Endothelial cell (in vitro differentiated cells): ENCODE measurements at regions not wholly inside any gene's neighbourhood (a gene's known extent, or its start where the extent isn't known, plus 50 kb on each side); places are given as distances from the start of the nearest gene placed in this dataset.
"Not testable (repeated sequence)": the region's sequence is repeated elsewhere in the genome, so short reads cannot be mapped to it uniquely, and the experiment has no call there.

Experiments
- DNase-seq: peaks from one replicate; pipeline ENCODE4 v3.0.0; 2021; ENCODE audit warnings: low spot score
- H3K27ac Mint-ChIP-seq: one replicate; pipeline ENCODE4 v1.8.0; 2021; ENCODE audit warnings: mixed read lengths, inconsistent platforms; ENCODE audit not compliant: unreplicated experiment
- H3K27me3 Mint-ChIP-seq: one replicate; pipeline ENCODE4 v1.8.0; 2021; ENCODE audit warnings: mild to moderate bottlenecking, moderate library complexity, mixed read lengths, inconsistent platforms; ENCODE audit not compliant: unreplicated experiment
- H3K36me3 Mint-ChIP-seq: one replicate; pipeline ENCODE4 v1.8.0; 2021; ENCODE audit warnings: mild to moderate bottlenecking, low read depth, mixed read lengths, inconsistent platforms; ENCODE audit not compliant: unreplicated experiment
- H3K4me1 Mint-ChIP-seq: one replicate; pipeline ENCODE4 v1.8.0; 2021; ENCODE audit warnings: mild to moderate bottlenecking, mixed read lengths, inconsistent platforms; ENCODE audit not compliant: unreplicated experiment
- H3K4me3 Mint-ChIP-seq: one replicate; pipeline ENCODE4 v1.8.0; 2021; ENCODE audit warnings: mild to moderate bottlenecking, mixed read lengths, inconsistent platforms; ENCODE audit not compliant: unreplicated experiment
- H3K9me3 Mint-ChIP-seq: one replicate; pipeline ENCODE4 v1.8.0; 2021; ENCODE audit warnings: mixed read lengths, inconsistent platforms; ENCODE audit not compliant: unreplicated experiment
- TF ChIP-seq, protein P1 (sequence below): fragments of 200-600 bp; sonication (generic); IDR thresholded peaks from one replicate; pipeline ENCODE4 v1.5.0; 2021; ENCODE audit warnings: antibody characterized with exemption; ENCODE audit not compliant: unreplicated experiment

GRCh38 chr5:122615146-122615545 is 159.7 kb upstream of the SNX2 start:
- H3K27ac Mint-ChIP-seq = no peak overlapping the region
- H3K27me3 Mint-ChIP-seq = peaks cover 2% of the 10 kb centered on the region
- no peak overlapping the region for H3K4me3 Mint-ChIP-seq
- H3K36me3 Mint-ChIP-seq = no peaks in the 10 kb centered on the region
- no peaks in the 10 kb centered on the region for H3K9me3 Mint-ChIP-seq
- TF ChIP-seq, protein P1, sequence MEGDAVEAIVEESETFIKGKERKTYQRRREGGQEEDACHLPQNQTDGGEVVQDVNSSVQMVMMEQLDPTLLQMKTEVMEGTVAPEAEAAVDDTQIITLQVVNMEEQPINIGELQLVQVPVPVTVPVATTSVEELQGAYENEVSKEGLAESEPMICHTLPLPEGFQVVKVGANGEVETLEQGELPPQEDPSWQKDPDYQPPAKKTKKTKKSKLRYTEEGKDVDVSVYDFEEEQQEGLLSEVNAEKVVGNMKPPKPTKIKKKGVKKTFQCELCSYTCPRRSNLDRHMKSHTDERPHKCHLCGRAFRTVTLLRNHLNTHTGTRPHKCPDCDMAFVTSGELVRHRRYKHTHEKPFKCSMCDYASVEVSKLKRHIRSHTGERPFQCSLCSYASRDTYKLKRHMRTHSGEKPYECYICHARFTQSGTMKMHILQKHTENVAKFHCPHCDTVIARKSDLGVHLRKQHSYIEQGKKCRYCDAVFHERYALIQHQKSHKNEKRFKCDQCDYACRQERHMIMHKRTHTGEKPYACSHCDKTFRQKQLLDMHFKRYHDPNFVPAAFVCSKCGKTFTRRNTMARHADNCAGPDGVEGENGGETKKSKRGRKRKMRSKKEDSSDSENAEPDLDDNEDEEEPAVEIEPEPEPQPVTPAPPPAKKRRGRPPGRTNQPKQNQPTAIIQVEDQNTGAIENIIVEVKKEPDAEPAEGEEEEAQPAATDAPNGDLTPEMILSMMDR = no peak
- no peak for DNase-seq
- H3K4me1 Mint-ChIP-seq = no peaks in the 10 kb centered on the region

- H3K4me3 Mint-ChIP-seq = no peak overlapping the region
- no peaks in the 10 kb centered on the region for H3K36me3 Mint-ChIP-seq
- no peaks in the 10 kb centered on the region for H3K9me3 Mint-ChIP-seq
- no peaks in the 10 kb centered on the region for H3K4me1 Mint-ChIP-seq
- no peak for DNase-seq
- TF ChIP-seq, protein P1 = no peak
- peaks cover 2% of the 10 kb centered on the region for H3K27me3 Mint-ChIP-seq
- no peak overlapping the region for H3K27ac Mint-ChIP-seq
Measured at GRCh38 chr5:122615832-122616231, 159.0 kb upstream of the SNX2 start.

- not testable (repeated sequence) for H3K27ac Mint-ChIP-seq, H3K4me3 Mint-ChIP-seq, H3K9me3 Mint-ChIP-seq
Measured at GRCh38 chr5:122618046-122618445, 156.8 kb upstream of the SNX2 start.

GRCh38 chr5:122620768-122621167 is 154.1 kb upstream of the SNX2 start:
- not testable (repeated sequence) for H3K9me3 Mint-ChIP-seq, H3K36me3 Mint-ChIP-seq, H3K4me1 Mint-ChIP-seq, H3K27me3 Mint-ChIP-seq, H3K4me3 Mint-ChIP-seq, DNase-seq, H3K27ac Mint-ChIP-seq

More at GRCh38 chr5:122618046-122618445, 156.8 kb upstream of the SNX2 start:
- not testable (repeated sequence) for H3K4me1 Mint-ChIP-seq, H3K36me3 Mint-ChIP-seq, DNase-seq, H3K27me3 Mint-ChIP-seq

- not testable (repeated sequence) for H3K27me3 Mint-ChIP-seq, H3K36me3 Mint-ChIP-seq, H3K4me3 Mint-ChIP-seq, DNase-seq, H3K4me1 Mint-ChIP-seq, H3K9me3 Mint-ChIP-seq, H3K27ac Mint-ChIP-seq
Measured at GRCh38 chr5:122628714-122629113, 146.2 kb upstream of the SNX2 start.

GRCh38 chr5:122629121-122629677 is 145.7 kb upstream of the SNX2 start:
- no peak for DNase-seq
- Mint-ChIP-seq H3K27ac (no peak overlapping the region), H3K4me3 (no peak overlapping the region), H3K4me1 (no peaks in the 10 kb centered on the region), H3K36me3 (no peaks in the 10 kb centered on the region), H3K27me3 (no peaks in the 10 kb centered on the region), H3K9me3 (no peaks in the 10 kb centered on the region)
- TF ChIP-seq, protein P1 = no peak
